ENCODE measurements at regions not wholly inside any gene's neighbourhood (a gene's known extent, or its start where the extent isn't known, plus 50 kb on each side); places are given as distances from the start of the nearest gene placed in this dataset.

GRCh38 chrX:77085372-77085771 is 361.8 kb upstream of the FGF16 start:
- no peak overlapping the region for H3K4me2 ChIP-seq (ENCODE audit: low read depth, low read length, poor library complexity, severe bottlenecking)
- no peaks in the 10 kb centered on the region for H4K20me1 ChIP-seq (ENCODE audit: insufficient read depth, low read length, poor library complexity, severe bottlenecking)
- H3K9me2 ChIP-seq (replicated peaks; ENCODE audit: low read depth, low read length): no peaks in the 10 kb centered on the region
- no peaks in the 10 kb centered on the region for H3K27me3 ChIP-seq (ENCODE audit: insufficient read depth, low read length, poor library complexity, severe bottlenecking)
- TF ChIP-seq CTCF (conservative IDR thresholded peaks at IDR 0.05; ENCODE audit: low read length) (no peak), EZH2phosphoT487 (IDR thresholded peaks at IDR 0.05; ENCODE audit: borderline replicate concordance) (no peak)
- no peaks in the 10 kb centered on the region for H3F3A ChIP-seq (ENCODE audit: low read depth)
- no peaks in the 10 kb centered on the region for H3K79me2 ChIP-seq (ENCODE audit: insufficient read depth, low read length)
- no peaks in the 10 kb centered on the region for H3K36me3 ChIP-seq (ENCODE audit: insufficient read depth, low read length)
- no peaks in the 10 kb centered on the region for H3K9me3 ChIP-seq (ENCODE audit: insufficient read depth, low read depth, low read length)
- no peak overlapping the region for H3K9ac ChIP-seq (ENCODE audit: low read depth, low read length, poor library complexity, severe bottlenecking)
- no peaks in the 10 kb centered on the region for H3K4me1 ChIP-seq (ENCODE audit: insufficient read depth, low read length, poor library complexity, severe bottlenecking)
- H3K4me3 ChIP-seq (ENCODE audit: low read length, poor library complexity, severe bottlenecking): no peak overlapping the region
- H2AFZ ChIP-seq (ENCODE audit: low read length): no peak overlapping the region

- no peak overlapping the region for H3K4me3 ChIP-seq (ENCODE audit: low read length, poor library complexity, severe bottlenecking)
- no peak overlapping the region for H2AFZ ChIP-seq (ENCODE audit: low read length)
- no peaks in the 10 kb centered on the region for H3K79me2 ChIP-seq (ENCODE audit: insufficient read depth, low read length)
- TF ChIP-seq EZH2phosphoT487 (IDR thresholded peaks at IDR 0.05; ENCODE audit: borderline replicate concordance) (no peak), CTCF (conservative IDR thresholded peaks at IDR 0.05; ENCODE audit: low read length) (no peak)
- H3K9ac ChIP-seq (ENCODE audit: low read depth, low read length, poor library complexity, severe bottlenecking): no peak overlapping the region
- H3K9me2 ChIP-seq (replicated peaks; ENCODE audit: low read depth, low read length): no peaks in the 10 kb centered on the region
- H3K4me2 ChIP-seq (ENCODE audit: low read depth, low read length, poor library complexity, severe bottlenecking): no peak overlapping the region
- H3K9me3 ChIP-seq (ENCODE audit: insufficient read depth, low read depth, low read length): no peaks in the 10 kb centered on the region
- H3K36me3 ChIP-seq (ENCODE audit: insufficient read depth, low read length): no peaks in the 10 kb centered on the region
- no peaks in the 10 kb centered on the region for H3K4me1 ChIP-seq (ENCODE audit: insufficient read depth, low read length, poor library complexity, severe bottlenecking)
- H3K27me3 ChIP-seq (ENCODE audit: insufficient read depth, low read length, poor library complexity, severe bottlenecking): no peaks in the 10 kb centered on the region
- H4K20me1 ChIP-seq (ENCODE audit: insufficient read depth, low read length, poor library complexity, severe bottlenecking): no peaks in the 10 kb centered on the region
- H3F3A ChIP-seq (ENCODE audit: low read depth): no peaks in the 10 kb centered on the region
Observed at GRCh38 chrX:77087529-77088169, 359.5 kb upstream of the FGF16 start.

GRCh38 chrX:77088233-77088632 is 359.0 kb upstream of the FGF16 start:
- Histone ChIP-seq H3F3A (ENCODE audit: low read depth) (no peaks in the 10 kb centered on the region), H3K4me3 (ENCODE audit: low read length, poor library complexity, severe bottlenecking) (no peak overlapping the region)
- no peak for TF ChIP-seq CTCF (conservative IDR thresholded peaks at IDR 0.05; ENCODE audit: low read length)

More at GRCh38 chrX:77088233-77088632, 359.0 kb upstream of the FGF16 start:
- Histone ChIP-seq H3K27me3 (ENCODE audit: insufficient read depth, low read length, poor library complexity, severe bottlenecking) (no peaks in the 10 kb centered on the region), H3K9ac (ENCODE audit: low read depth, low read length, poor library complexity, severe bottlenecking) (no peak overlapping the region), H4K20me1 (ENCODE audit: insufficient read depth, low read length, poor library complexity, severe bottlenecking) (no peaks in the 10 kb centered on the region), H3K4me1 (ENCODE audit: insufficient read depth, low read length, poor library complexity, severe bottlenecking) (no peaks in the 10 kb centered on the region), H3K4me2 (ENCODE audit: low read depth, low read length, poor library complexity, severe bottlenecking) (no peak overlapping the region), H3K36me3 (ENCODE audit: insufficient read depth, low read length) (no peaks in the 10 kb centered on the region), H3K9me2 (replicated peaks; ENCODE audit: low read depth, low read length) (no peaks in the 10 kb centered on the region), H3K79me2 (ENCODE audit: insufficient read depth, low read length) (no peaks in the 10 kb centered on the region), H3K9me3 (ENCODE audit: insufficient read depth, low read depth, low read length) (no peaks in the 10 kb centered on the region), H2AFZ (ENCODE audit: low read length) (no peak overlapping the region)

All from Loucy (cell line).